ENCODE measurements at regions not wholly inside any gene's neighbourhood (a gene's known extent, or its start where the extent isn't known, plus 50 kb on each side); places are given as distances from the start of the nearest gene placed in this dataset.

DNA sequence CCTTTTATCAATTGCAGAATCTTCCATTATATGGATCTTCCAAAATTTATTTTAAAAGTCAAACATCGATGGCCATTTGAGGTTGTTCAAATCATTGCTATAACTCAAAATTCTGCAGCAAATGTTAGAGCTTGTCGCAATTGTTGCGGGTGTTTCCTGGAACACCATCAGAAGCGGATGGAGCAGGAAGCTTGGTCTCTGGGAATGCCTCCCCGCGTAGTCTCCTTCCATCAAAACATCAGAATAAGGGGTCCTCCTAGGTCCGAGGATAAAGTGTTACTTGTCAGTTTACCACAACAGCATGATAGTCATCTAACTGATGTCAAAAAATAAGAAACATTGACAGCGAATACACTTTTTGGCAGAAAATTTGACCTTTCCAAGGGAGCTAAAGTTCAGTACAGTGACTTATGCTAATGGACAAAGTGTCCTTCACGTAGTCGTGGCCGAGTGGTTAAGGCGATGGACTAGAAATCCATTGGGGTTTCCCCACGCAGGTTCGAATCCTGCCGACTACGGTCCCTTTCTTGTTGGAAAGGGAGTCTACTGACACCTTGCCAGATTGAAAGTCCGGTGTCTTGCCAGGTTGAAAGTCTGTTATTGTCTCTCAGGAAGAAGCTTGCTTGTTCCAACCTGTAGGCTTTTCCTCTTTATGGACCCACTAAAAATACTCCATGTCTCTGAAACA is 59.0 kb upstream of the ZNF184 start:
- TF ChIP-seq, protein P1, sequence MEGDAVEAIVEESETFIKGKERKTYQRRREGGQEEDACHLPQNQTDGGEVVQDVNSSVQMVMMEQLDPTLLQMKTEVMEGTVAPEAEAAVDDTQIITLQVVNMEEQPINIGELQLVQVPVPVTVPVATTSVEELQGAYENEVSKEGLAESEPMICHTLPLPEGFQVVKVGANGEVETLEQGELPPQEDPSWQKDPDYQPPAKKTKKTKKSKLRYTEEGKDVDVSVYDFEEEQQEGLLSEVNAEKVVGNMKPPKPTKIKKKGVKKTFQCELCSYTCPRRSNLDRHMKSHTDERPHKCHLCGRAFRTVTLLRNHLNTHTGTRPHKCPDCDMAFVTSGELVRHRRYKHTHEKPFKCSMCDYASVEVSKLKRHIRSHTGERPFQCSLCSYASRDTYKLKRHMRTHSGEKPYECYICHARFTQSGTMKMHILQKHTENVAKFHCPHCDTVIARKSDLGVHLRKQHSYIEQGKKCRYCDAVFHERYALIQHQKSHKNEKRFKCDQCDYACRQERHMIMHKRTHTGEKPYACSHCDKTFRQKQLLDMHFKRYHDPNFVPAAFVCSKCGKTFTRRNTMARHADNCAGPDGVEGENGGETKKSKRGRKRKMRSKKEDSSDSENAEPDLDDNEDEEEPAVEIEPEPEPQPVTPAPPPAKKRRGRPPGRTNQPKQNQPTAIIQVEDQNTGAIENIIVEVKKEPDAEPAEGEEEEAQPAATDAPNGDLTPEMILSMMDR (conservative IDR thresholded peaks at IDR 0.05), result no peak
- TF ChIP-seq ZFX (IDR thresholded peaks at IDR 0.05), result no peak
